Tibial nerve (tissue), 4 donors: ENCODE measurements at regions not wholly inside any gene's neighbourhood (a gene's known extent, or its start where the extent isn't known, plus 50 kb on each side); places are given as distances from the start of the nearest gene placed in this dataset.

ENCODE experiments used
- EP300 ChIP-seq, 2 donors: sonication (generic); formaldehyde crosslinking; IDR thresholded peaks; one replicate each; pipeline ENCODE4 v1.6.1; 2017; ENCODE audit warnings: antibody characterized with exemption in 2 of 2, mild to moderate bottlenecking in 1 of 2
- POLR2A ChIP-seq, 2 donors: fragments of 450-650 bp; IDR thresholded peaks; one replicate each; pipeline ENCODE4 v1.6.1; 2017; ENCODE audit warnings: antibody characterized with exemption in 2 of 2, mild to moderate bottlenecking in 2 of 2, moderate library complexity in 2 of 2
- TF ChIP-seq, protein P1 (sequence below), 5 experiments: fragments of 200-600 bp in 3 of 5; fragments of 450-650 bp in 2 of 5; sonication (generic) in 3 of 5; IDR thresholded peaks; one replicate each; pipeline ENCODE4 v1.5.1; 2016 to 2019; ENCODE audit warnings: antibody characterized with exemption in 5 of 5, mild to moderate bottlenecking in 3 of 5, moderate library complexity in 2 of 5

DNA sequence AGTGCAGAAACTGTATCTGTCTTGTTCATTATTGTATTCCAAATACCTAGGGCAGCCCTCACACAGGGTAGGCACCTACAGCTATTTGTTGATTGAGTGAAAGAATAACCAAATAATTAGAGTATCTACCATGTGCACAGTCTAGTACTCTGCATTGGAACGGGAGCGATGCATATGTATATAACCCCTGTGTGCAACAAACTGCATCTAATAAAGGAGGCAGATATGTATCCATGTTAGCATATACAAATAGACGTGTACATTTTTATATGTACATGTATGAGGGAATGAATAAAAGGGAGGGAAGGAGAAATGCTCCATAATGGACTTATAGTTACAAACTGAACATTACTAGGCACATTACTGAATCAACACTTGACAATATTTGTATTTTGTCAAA lies 191.3 kb upstream of the PTPRZ1 start:
- TF ChIP-seq, protein P1, sequence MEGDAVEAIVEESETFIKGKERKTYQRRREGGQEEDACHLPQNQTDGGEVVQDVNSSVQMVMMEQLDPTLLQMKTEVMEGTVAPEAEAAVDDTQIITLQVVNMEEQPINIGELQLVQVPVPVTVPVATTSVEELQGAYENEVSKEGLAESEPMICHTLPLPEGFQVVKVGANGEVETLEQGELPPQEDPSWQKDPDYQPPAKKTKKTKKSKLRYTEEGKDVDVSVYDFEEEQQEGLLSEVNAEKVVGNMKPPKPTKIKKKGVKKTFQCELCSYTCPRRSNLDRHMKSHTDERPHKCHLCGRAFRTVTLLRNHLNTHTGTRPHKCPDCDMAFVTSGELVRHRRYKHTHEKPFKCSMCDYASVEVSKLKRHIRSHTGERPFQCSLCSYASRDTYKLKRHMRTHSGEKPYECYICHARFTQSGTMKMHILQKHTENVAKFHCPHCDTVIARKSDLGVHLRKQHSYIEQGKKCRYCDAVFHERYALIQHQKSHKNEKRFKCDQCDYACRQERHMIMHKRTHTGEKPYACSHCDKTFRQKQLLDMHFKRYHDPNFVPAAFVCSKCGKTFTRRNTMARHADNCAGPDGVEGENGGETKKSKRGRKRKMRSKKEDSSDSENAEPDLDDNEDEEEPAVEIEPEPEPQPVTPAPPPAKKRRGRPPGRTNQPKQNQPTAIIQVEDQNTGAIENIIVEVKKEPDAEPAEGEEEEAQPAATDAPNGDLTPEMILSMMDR (IDR thresholded peaks at IDR 0.05) = no peak
- TF ChIP-seq EP300 (IDR thresholded peaks at IDR 0.05) = no peak
- TF ChIP-seq POLR2A (IDR thresholded peaks at IDR 0.05) = no peak
